ENCODE measurements at regions not wholly inside any gene's neighbourhood (a gene's known extent, or its start where the extent isn't known, plus 50 kb on each side); places are given as distances from the start of the nearest gene placed in this dataset.

DNA sequence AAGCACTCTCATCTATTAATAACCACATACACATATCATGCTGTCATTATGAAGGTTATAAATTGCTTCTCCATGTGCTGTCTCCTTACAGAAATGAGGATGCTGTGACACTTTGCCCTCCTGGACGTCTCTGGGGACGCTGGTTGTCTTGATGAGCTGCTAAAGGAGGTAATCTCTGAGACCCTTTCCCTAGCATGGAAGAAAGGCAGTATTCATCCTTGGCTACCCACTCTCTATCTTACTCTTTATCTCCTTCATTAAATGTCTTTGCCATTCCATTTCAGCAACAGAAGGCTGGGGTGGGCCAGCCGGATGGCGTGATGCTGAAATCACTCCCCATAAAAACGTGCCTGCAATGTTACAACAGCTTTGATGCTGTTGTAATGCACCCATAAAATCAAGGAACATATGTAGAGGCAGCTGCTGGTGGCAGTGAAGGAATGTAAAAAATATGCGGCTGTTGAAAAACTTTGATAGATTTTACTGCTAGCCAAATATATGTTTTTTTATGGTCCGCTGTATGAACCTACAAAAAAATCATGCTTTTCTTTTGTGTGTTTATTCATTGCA, 715.1 kb upstream of the API5 start:
- no peak overlapping the region for H3K9ac ChIP-seq
- no peaks in the 10 kb centered on the region for H3K27me3 ChIP-seq (ENCODE audit: control insufficient read depth, insufficient read depth, low read length)
- no peaks in the 10 kb centered on the region for H3K79me2 ChIP-seq
- H3K9me3 ChIP-seq (ENCODE audit: control insufficient read depth, low read length): no peaks in the 10 kb centered on the region
- TF ChIP-seq, protein P1, sequence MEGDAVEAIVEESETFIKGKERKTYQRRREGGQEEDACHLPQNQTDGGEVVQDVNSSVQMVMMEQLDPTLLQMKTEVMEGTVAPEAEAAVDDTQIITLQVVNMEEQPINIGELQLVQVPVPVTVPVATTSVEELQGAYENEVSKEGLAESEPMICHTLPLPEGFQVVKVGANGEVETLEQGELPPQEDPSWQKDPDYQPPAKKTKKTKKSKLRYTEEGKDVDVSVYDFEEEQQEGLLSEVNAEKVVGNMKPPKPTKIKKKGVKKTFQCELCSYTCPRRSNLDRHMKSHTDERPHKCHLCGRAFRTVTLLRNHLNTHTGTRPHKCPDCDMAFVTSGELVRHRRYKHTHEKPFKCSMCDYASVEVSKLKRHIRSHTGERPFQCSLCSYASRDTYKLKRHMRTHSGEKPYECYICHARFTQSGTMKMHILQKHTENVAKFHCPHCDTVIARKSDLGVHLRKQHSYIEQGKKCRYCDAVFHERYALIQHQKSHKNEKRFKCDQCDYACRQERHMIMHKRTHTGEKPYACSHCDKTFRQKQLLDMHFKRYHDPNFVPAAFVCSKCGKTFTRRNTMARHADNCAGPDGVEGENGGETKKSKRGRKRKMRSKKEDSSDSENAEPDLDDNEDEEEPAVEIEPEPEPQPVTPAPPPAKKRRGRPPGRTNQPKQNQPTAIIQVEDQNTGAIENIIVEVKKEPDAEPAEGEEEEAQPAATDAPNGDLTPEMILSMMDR (IDR thresholded peaks at IDR 0.05): no peak
- H3K27ac ChIP-seq: no peak overlapping the region
- no peaks in the 10 kb centered on the region for H3K4me1 ChIP-seq
- H3K4me2 ChIP-seq (ENCODE audit: low read length): no peak overlapping the region
- H2AFZ ChIP-seq: no peak overlapping the region
- H3K4me3 ChIP-seq (ENCODE audit: low read depth, low read length): no peak overlapping the region
- no peaks in the 10 kb centered on the region for H3K36me3 ChIP-seq (ENCODE audit: control insufficient read depth, insufficient read depth, low read length)

DNA sequence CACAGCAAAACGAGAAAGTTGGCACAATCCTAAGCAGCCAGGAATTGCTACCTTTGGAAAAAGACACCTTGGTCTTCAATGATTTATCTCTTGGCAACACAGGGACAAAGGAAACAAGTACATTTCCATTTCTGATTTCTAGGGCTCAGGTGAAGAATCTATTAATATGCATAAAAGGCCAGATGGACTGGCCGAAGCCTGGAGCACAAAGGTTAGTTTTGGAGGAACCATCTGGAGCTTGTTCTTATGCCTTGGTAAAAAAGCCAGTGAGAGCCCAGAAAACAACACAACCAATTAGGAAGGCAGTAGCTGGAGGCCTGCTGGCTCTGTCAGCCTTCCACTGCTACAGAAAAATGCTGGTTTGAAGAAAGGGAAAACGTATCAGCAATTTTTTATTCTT, 713.5 kb upstream of the API5 start:
- no peak overlapping the region for H3K4me2 ChIP-seq (ENCODE audit: low read length)
- H3K27ac ChIP-seq: no peak overlapping the region
- H3K27me3 ChIP-seq (ENCODE audit: control insufficient read depth, insufficient read depth, low read length): no peaks in the 10 kb centered on the region
- H3K4me3 ChIP-seq (ENCODE audit: low read depth, low read length): no peak overlapping the region
- TF ChIP-seq, protein P1 (IDR thresholded peaks at IDR 0.05): no peak
- H3K9me3 ChIP-seq (ENCODE audit: control insufficient read depth, low read length): no peaks in the 10 kb centered on the region
- H3K36me3 ChIP-seq (ENCODE audit: control insufficient read depth, insufficient read depth, low read length): no peaks in the 10 kb centered on the region
- no peak overlapping the region for H2AFZ ChIP-seq
- H3K9ac ChIP-seq: no peak overlapping the region
- no peaks in the 10 kb centered on the region for H3K79me2 ChIP-seq
- no peaks in the 10 kb centered on the region for H3K4me1 ChIP-seq

DNA sequence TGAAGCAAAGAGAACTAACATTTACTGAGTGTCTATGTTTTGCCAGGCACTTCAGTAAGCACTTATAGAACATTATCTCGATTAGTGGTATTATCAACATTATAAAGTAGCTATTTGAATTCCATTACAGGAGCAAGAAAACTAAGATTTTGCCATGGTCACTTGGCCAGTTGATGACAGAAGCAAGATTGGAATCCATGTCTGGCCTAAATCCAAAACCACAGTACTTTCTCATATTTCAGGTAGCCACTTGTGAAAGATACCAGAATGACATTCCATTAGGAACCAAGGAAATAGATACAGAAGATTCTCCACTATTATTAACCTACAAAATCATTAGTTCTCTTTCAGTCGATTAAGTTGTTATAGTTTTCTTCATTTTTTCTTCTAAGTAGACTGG, 691.0 kb upstream of the API5 start:
- Histone ChIP-seq H3K4me3 (ENCODE audit: low read depth, low read length) (no peak overlapping the region), H3K9me3 (ENCODE audit: control insufficient read depth, low read length) (no peaks in the 10 kb centered on the region), H3K27ac (no peak overlapping the region), H3K27me3 (ENCODE audit: control insufficient read depth, insufficient read depth, low read length) (no peaks in the 10 kb centered on the region), H3K79me2 (no peaks in the 10 kb centered on the region), H2AFZ (no peak overlapping the region), H3K9ac (no peak overlapping the region), H3K36me3 (ENCODE audit: control insufficient read depth, insufficient read depth, low read length) (no peaks in the 10 kb centered on the region), H3K4me1 (no peaks in the 10 kb centered on the region), H3K4me2 (ENCODE audit: low read length) (no peak overlapping the region)
- TF ChIP-seq, protein P1 (IDR thresholded peaks at IDR 0.05): no peak

DNA sequence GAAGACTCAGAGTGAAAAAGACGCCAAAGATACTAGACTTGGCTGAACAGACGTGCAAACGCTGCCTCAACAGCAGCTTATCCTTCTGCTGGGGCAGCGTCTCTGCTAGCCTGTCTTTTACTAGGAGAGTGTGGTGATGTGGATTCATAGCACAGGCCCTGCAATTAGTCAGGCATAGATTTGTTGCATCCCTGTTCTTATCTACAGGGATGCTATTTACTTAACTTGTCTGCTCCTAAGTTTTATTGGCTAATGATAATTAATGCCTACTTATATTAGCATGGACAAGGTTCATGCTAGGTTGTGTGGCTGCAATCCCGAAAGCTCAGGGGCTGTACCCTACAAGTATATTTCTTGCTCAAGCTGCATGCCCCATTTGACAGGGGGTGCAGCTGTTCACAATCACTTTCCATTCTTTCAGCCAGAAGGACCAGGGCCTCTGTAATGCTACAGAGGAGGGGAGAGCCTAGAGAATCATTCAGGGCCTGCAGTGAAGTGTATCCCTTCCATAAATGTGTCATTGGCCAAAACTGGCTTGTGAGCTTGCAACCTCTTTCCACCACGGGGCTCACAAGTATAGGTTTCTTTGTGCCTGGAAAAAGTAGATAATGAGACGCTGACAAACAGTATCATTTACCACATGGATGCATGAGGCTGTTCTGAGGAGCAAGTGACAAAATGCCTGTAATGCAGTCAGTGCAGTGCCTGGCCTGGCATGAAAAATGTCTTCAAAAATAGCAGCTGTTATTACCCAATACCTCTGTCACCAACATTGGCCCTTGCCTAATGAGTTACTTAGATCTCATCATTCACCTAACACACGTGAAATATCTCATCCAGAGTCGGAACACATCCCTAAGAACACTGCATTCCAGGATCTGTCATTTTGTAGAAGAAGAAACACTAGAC, 685.8 kb upstream of the API5 start:
- H3K27me3 ChIP-seq (ENCODE audit: control insufficient read depth, insufficient read depth, low read length): no peaks in the 10 kb centered on the region
- TF ChIP-seq, protein P1 (IDR thresholded peaks at IDR 0.05): no peak
- H3K9ac ChIP-seq: no peak overlapping the region
- no peaks in the 10 kb centered on the region for H3K9me3 ChIP-seq (ENCODE audit: control insufficient read depth, low read length)
- no peaks in the 10 kb centered on the region for H3K36me3 ChIP-seq (ENCODE audit: control insufficient read depth, insufficient read depth, low read length)
- H3K4me3 ChIP-seq (ENCODE audit: low read depth, low read length): no peak overlapping the region
- no peaks in the 10 kb centered on the region for H3K79me2 ChIP-seq
- H3K4me1 ChIP-seq: no peaks in the 10 kb centered on the region
- no peak overlapping the region for H3K4me2 ChIP-seq (ENCODE audit: low read length)
- H2AFZ ChIP-seq: no peak overlapping the region
- H3K27ac ChIP-seq: peak overlapping the region; percentile 19

All from parathyroid adenoma (tissue), 2 donors.